Activated CD8-positive, alpha-beta T cell treated with anti-CD3 and anti-CD28 coated beads for 36 hours (primary cell): ENCODE measurements at regions not wholly inside any gene's neighbourhood (a gene's known extent, or its start where the extent isn't known, plus 50 kb on each side); places are given as distances from the start of the nearest gene placed in this dataset.
A peak's percentile ranks its signal among the peaks of the same experiment; 100 is the strongest.

Experiments
- ATAC-seq: fragments of 200-7000 bp; cut with Tn5 transposase; one replicate; pipeline ENCODE4 v1.10.0; 2021; ENCODE audit warnings: mild to moderate bottlenecking, moderate library complexity
- CTCF ChIA-PET: fragments of 350-600 bp; sonication (Branson Sonifier 250); formaldehyde crosslinking; loops from one replicate; lab custom pipeline; 2021; ENCODE audit warnings: antibody characterized with exemption; lab: Charles Lee
- POLR2A ChIA-PET: fragments of 350-600 bp; sonication (Branson Sonifier 250); formaldehyde crosslinking; loops from one replicate; lab custom pipeline; 2021; ENCODE audit warnings: antibody characterized with exemption; lab: Charles Lee
- DNase-seq: peaks from one replicate; pipeline ENCODE4 v3.0.0-alpha.2; 2020
- H3K27ac Mint-ChIP-seq: one replicate; pipeline ENCODE4 v1.8.0; 2021; ENCODE audit warnings: mild to moderate bottlenecking, mixed read lengths
- H3K27me3 Mint-ChIP-seq: one replicate; pipeline ENCODE4 v1.8.0; 2021; ENCODE audit warnings: mixed read lengths
- H3K36me3 Mint-ChIP-seq: one replicate; pipeline ENCODE4 v1.8.0; 2021; ENCODE audit warnings: low read depth, mixed read lengths
- H3K4me1 Mint-ChIP-seq: one replicate; pipeline ENCODE4 v1.8.0; 2021; ENCODE audit warnings: low read depth, mixed read lengths
- H3K4me3 Mint-ChIP-seq: one replicate; pipeline ENCODE4 v1.8.0; 2021; ENCODE audit warnings: mild to moderate bottlenecking, moderate library complexity, mixed read lengths
- H3K9me3 Mint-ChIP-seq: one replicate; pipeline ENCODE4 v1.8.0; 2021; ENCODE audit warnings: mixed read lengths
- intact Hi-C: fragments of 100-400 bp; cut with micrococcal nuclease; formaldehyde crosslinking; loops from one replicate; pipeline ENCODE4 v1.10.0; 2022
- TF ChIP-seq, protein P1 (sequence below): fragments of 200-600 bp; IDR thresholded peaks from one replicate; pipeline ENCODE4 v1.8.0; 2022; ENCODE audit warnings: antibody characterized with exemption, mild to moderate bottlenecking

DNA sequence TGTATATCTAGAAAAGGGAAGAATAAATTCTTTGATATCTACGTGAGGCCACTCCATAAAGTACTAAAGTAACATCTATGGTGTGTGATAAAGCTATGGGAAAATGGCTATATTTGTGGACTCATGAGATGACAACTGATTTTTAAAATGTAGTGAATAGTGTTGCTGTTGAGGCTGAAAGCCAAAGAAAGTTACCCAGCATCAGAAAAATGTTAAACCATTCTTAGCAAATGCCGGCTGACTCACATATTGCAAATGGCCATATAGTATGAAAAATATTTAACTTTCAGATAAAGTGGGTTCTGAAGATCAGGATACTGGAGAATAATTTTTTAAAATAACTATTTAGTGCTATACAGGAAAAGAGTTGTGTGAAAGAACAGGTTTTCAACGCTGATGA, 129.9 kb upstream of the GRIK2 start:
- peaks cover 6% of the 10 kb centered on the region for H3K4me1 Mint-ChIP-seq
- no peak for ATAC-seq
- no peaks in the 10 kb centered on the region for H3K36me3 Mint-ChIP-seq
- peaks cover 3% of the 10 kb centered on the region for H3K9me3 Mint-ChIP-seq
- no peaks in the 10 kb centered on the region for H3K27me3 Mint-ChIP-seq
- H3K4me3 Mint-ChIP-seq = no peak overlapping the region
- TF ChIP-seq, protein P1, sequence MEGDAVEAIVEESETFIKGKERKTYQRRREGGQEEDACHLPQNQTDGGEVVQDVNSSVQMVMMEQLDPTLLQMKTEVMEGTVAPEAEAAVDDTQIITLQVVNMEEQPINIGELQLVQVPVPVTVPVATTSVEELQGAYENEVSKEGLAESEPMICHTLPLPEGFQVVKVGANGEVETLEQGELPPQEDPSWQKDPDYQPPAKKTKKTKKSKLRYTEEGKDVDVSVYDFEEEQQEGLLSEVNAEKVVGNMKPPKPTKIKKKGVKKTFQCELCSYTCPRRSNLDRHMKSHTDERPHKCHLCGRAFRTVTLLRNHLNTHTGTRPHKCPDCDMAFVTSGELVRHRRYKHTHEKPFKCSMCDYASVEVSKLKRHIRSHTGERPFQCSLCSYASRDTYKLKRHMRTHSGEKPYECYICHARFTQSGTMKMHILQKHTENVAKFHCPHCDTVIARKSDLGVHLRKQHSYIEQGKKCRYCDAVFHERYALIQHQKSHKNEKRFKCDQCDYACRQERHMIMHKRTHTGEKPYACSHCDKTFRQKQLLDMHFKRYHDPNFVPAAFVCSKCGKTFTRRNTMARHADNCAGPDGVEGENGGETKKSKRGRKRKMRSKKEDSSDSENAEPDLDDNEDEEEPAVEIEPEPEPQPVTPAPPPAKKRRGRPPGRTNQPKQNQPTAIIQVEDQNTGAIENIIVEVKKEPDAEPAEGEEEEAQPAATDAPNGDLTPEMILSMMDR = no peak
- no peak overlapping the region for H3K27ac Mint-ChIP-seq
- intact Hi-C loops = no loop called here
- POLR2A ChIA-PET = no interaction called here
- no peak for DNase-seq
- CTCF ChIA-PET = no interaction called here

DNA sequence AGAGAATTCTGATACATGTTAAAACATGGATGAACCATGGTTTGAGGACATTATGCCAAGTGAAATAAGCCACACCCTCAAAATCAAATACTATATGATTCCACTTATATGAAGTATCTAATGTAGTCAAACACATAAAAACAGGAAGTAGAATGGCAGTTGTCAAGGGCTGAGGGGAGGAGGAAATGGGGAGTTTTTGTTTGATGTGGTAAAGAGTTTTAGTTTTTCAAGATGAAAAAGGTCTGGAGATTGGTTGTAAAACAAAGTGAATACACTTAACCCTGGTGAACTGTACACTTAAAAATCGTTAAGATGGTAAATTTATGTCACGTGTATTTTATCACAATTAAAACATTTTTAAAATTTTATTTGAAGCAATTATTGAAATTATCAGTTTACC, 127.4 kb upstream of the GRIK2 start:
- CTCF ChIA-PET = no interaction called here
- Mint-ChIP-seq H3K4me1 (peaks cover 6% of the 10 kb centered on the region), H3K27me3 (no peaks in the 10 kb centered on the region), H3K27ac (no peak overlapping the region), H3K4me3 (no peak overlapping the region), H3K36me3 (no peaks in the 10 kb centered on the region), H3K9me3 (peaks cover 5% of the 10 kb centered on the region)
- intact Hi-C loops = no loop called here
- ATAC-seq = peak; percentile 45
- TF ChIP-seq, protein P1 = no peak
- DNase-seq = no peak
- POLR2A ChIA-PET = no interaction called here

DNA sequence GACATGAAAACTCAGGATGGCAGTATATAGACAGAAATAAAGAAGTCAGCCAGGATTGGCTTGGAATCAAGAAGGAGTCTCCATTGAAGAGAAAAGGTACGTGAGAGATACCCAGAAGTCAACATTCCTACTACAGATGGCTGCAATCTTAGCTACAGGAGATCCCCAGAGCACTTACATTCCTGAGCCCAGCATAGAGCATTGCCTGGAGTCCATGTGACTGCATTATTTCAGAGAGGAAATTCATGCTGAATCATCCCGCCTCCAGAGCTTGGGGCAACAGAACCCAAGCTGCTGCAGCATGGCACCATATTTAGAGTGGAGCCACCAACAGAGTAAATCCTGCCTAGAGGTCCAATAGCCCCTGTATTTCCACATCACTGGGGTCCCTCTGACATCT, 125.0 kb upstream of the GRIK2 start:
- ChIA-PET CTCF (no interaction called here), POLR2A (no interaction called here)
- Mint-ChIP-seq H3K27ac (no peak overlapping the region), H3K9me3 (peaks cover 5% of the 10 kb centered on the region), H3K27me3 (no peaks in the 10 kb centered on the region), H3K36me3 (no peaks in the 10 kb centered on the region), H3K4me3 (no peak overlapping the region), H3K4me1 (peaks cover 6% of the 10 kb centered on the region)
- ATAC-seq (no peak), DNase-seq (no peak)
- intact Hi-C loops = no loop called here
- TF ChIP-seq, protein P1 = no peak

DNA sequence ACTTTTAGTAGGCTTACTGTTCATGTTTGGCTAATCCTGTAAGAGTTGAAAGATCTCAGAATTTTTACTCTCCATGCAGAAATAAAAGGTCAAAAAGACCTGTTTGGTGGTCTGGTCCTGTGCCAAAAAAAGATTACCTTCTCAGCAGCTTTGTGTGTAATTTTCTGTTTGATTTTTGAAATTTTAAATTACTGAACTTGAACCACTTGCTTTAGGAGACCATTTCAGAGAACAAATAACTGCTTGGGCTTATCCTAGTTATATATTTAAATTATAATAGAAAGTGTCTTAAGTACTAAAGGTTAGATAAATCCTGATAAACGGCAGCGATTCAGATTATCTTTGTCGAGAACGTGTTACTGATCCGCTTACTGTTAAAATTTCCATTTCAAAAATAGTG, 118.3 kb upstream of the GRIK2 start:
- intact Hi-C loops = no loop called here
- Mint-ChIP-seq H3K4me3 (no peak overlapping the region), H3K36me3 (no peaks in the 10 kb centered on the region), H3K4me1 (no peaks in the 10 kb centered on the region), H3K27me3 (no peaks in the 10 kb centered on the region), H3K9me3 (no peaks in the 10 kb centered on the region), H3K27ac (no peak overlapping the region)
- ATAC-seq (no peak), DNase-seq (no peak)
- POLR2A ChIA-PET = no interaction called here
- TF ChIP-seq, protein P1 = no peak
- CTCF ChIA-PET = no interaction called here

DNA sequence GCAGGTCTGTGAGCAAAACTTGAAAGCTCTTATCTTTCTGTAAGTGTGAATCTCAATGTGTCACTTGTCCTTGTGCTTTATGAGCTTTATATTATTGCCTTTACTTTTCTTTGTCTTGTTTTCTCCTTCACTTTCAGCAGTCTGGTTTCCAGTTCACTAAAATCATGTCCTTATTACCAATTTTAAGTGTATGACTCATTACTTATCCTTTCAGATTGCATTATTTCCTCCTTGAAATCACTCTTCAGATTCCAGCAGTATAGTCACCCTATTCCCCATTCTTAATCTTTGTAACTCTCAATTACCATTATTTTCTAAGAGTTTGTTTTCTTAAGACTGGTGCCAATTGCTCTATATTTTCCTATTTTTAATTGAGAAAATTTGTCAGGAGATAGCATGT, 117.4 kb upstream of the GRIK2 start:
- no peak overlapping the region for H3K27ac Mint-ChIP-seq
- intact Hi-C loops = no loop called here
- ATAC-seq (no peak), DNase-seq (no peak)
- no peak overlapping the region for H3K4me3 Mint-ChIP-seq
- H3K4me1 Mint-ChIP-seq = no peaks in the 10 kb centered on the region
- POLR2A ChIA-PET = no interaction called here
- H3K36me3 Mint-ChIP-seq = no peaks in the 10 kb centered on the region
- TF ChIP-seq, protein P1 = no peak
- no peaks in the 10 kb centered on the region for H3K27me3 Mint-ChIP-seq
- H3K9me3 Mint-ChIP-seq = no peaks in the 10 kb centered on the region
- CTCF ChIA-PET = no interaction called here
